ENCODE measurements at regions not wholly inside any gene's neighbourhood (a gene's known extent, or its start where the extent isn't known, plus 50 kb on each side); places are given as distances from the start of the nearest gene placed in this dataset.

DNA sequence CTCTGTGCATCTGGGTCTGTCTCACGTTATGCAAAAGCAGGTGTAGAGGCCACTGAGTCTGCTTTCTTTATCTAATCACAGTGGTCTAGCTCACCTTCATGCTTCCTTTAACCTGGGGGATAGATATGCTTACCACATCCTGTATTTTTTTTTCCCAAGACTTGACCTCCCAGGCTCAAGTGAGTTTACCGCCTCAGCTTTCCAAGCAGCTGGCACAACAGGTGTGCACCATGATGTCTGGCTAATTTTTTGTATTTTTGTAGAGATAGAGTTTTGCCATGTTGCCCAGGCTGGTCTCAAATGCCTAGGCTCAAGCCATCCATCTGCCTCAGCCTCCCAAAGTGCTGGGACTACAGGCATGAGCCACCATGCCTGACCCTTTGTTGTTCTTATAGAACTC is 236.0 kb downstream of the ATP23 start:
- no peaks in the 10 kb centered on the region for H3K79me2 ChIP-seq (ENCODE audit: insufficient read depth, low read length)
- H3K4me2 ChIP-seq (ENCODE audit: low read length), result no peak overlapping the region
- H4K20me1 ChIP-seq (ENCODE audit: insufficient read depth, low read length), result no peaks in the 10 kb centered on the region
- H3F3A ChIP-seq (ENCODE audit: insufficient read depth, low read length), result no peaks in the 10 kb centered on the region
- H3K4me3 ChIP-seq (ENCODE audit: low read depth, low read length, poor library complexity, severe bottlenecking), result no peak overlapping the region
- no peak overlapping the region for H3K9ac ChIP-seq (ENCODE audit: low read length)
- no peak overlapping the region for H2AFZ ChIP-seq (ENCODE audit: low read length)
- H3K9me2 ChIP-seq (ENCODE audit: low read depth, low read length), result no peaks in the 10 kb centered on the region
- no peaks in the 10 kb centered on the region for H3K9me3 ChIP-seq (ENCODE audit: low read length)
- no peak overlapping the region for H3K27ac ChIP-seq (ENCODE audit: low read depth, low read length, poor library complexity, severe bottlenecking)
- H3K4me1 ChIP-seq (ENCODE audit: insufficient read depth, low read length, severe bottlenecking), result no peaks in the 10 kb centered on the region
- no peak for TF ChIP-seq EZH2 (IDR thresholded peaks at IDR 0.05; ENCODE audit: borderline replicate concordance, low read length)
- TF ChIP-seq, protein P1, sequence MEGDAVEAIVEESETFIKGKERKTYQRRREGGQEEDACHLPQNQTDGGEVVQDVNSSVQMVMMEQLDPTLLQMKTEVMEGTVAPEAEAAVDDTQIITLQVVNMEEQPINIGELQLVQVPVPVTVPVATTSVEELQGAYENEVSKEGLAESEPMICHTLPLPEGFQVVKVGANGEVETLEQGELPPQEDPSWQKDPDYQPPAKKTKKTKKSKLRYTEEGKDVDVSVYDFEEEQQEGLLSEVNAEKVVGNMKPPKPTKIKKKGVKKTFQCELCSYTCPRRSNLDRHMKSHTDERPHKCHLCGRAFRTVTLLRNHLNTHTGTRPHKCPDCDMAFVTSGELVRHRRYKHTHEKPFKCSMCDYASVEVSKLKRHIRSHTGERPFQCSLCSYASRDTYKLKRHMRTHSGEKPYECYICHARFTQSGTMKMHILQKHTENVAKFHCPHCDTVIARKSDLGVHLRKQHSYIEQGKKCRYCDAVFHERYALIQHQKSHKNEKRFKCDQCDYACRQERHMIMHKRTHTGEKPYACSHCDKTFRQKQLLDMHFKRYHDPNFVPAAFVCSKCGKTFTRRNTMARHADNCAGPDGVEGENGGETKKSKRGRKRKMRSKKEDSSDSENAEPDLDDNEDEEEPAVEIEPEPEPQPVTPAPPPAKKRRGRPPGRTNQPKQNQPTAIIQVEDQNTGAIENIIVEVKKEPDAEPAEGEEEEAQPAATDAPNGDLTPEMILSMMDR (IDR thresholded peaks at IDR 0.05; ENCODE audit: low read length), result no peak
- H3K27me3 ChIP-seq (ENCODE audit: insufficient read depth, low read length), result no peaks in the 10 kb centered on the region
- no peaks in the 10 kb centered on the region for H3K36me3 ChIP-seq (ENCODE audit: insufficient read depth, low read length)

DNA sequence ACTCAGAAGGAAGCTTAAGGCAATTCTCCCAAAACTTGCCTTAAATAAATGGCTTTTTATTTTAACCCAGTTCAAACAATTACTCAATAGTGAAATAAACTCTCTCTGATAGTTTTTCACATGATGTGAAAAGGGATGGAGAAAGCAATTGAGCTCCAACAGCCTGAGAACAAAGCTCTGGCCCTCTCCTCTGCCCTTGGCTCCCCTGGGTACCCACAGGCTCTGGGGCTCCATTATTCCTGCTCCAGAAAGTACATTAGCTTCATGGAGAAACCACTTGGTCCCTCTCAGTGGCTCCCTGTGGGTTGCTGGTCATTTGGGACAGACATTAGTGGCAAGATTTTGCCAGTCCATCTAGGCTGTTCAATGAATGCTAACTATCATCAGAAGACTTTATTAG is 242.8 kb downstream of the ATP23 start:
- H3K4me1 ChIP-seq (ENCODE audit: insufficient read depth, low read length, severe bottlenecking), result no peaks in the 10 kb centered on the region
- TF ChIP-seq, protein P1 (IDR thresholded peaks at IDR 0.05; ENCODE audit: low read length), result no peak
- TF ChIP-seq EZH2 (IDR thresholded peaks at IDR 0.05; ENCODE audit: borderline replicate concordance, low read length), result no peak
- H3K9me3 ChIP-seq (ENCODE audit: low read length), result peaks cover 6% of the 10 kb centered on the region; the same call in 1 of the 2 replicates
- H3K4me2 ChIP-seq (ENCODE audit: low read length), result no peak overlapping the region
- H3K79me2 ChIP-seq (ENCODE audit: insufficient read depth, low read length), result no peaks in the 10 kb centered on the region
- no peak overlapping the region for H3K4me3 ChIP-seq (ENCODE audit: low read depth, low read length, poor library complexity, severe bottlenecking)
- no peaks in the 10 kb centered on the region for H3K9me2 ChIP-seq (ENCODE audit: low read depth, low read length)
- no peak overlapping the region for H3K9ac ChIP-seq (ENCODE audit: low read length)
- H3F3A ChIP-seq (ENCODE audit: insufficient read depth, low read length), result no peaks in the 10 kb centered on the region
- no peak overlapping the region for H3K27ac ChIP-seq (ENCODE audit: low read depth, low read length, poor library complexity, severe bottlenecking)
- H2AFZ ChIP-seq (ENCODE audit: low read length), result no peak overlapping the region
- no peaks in the 10 kb centered on the region for H3K36me3 ChIP-seq (ENCODE audit: insufficient read depth, low read length)
- no peaks in the 10 kb centered on the region for H4K20me1 ChIP-seq (ENCODE audit: insufficient read depth, low read length)
- H3K27me3 ChIP-seq (ENCODE audit: insufficient read depth, low read length), result no peaks in the 10 kb centered on the region

DNA sequence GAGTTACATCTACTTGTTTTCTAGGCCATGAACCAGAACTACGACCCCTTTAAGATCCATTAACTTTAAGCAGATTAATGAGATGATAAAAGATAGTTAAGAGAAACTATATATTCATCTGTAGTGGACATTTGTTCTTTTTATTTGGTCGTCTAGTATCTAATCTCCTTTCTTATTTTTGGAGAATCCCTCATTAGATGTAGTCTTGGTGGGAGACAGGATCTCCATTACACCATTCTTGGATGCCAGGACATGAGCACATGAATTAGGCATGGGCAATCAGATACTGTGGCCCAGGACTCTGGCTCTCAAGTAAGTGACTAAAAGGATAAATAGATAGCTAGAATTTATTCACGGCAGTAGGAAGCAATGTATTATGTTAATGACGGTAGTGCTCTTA is 245.0 kb downstream of the ATP23 start:
- no peak overlapping the region for H2AFZ ChIP-seq (ENCODE audit: low read length)
- no peak overlapping the region for H3K4me3 ChIP-seq (ENCODE audit: low read depth, low read length, poor library complexity, severe bottlenecking)
- no peaks in the 10 kb centered on the region for H3K27me3 ChIP-seq (ENCODE audit: insufficient read depth, low read length)
- H3K4me2 ChIP-seq (ENCODE audit: low read length), result no peak overlapping the region
- H3F3A ChIP-seq (ENCODE audit: insufficient read depth, low read length), result no peaks in the 10 kb centered on the region
- H3K9me2 ChIP-seq (ENCODE audit: low read depth, low read length), result no peaks in the 10 kb centered on the region
- H3K9ac ChIP-seq (ENCODE audit: low read length), result no peak overlapping the region
- no peaks in the 10 kb centered on the region for H3K36me3 ChIP-seq (ENCODE audit: insufficient read depth, low read length)
- no peak overlapping the region for H3K27ac ChIP-seq (ENCODE audit: low read depth, low read length, poor library complexity, severe bottlenecking)
- TF ChIP-seq, protein P1 (IDR thresholded peaks at IDR 0.05; ENCODE audit: low read length), result no peak
- TF ChIP-seq EZH2 (IDR thresholded peaks at IDR 0.05; ENCODE audit: borderline replicate concordance, low read length), result no peak
- H3K9me3 ChIP-seq (ENCODE audit: low read length), result peaks cover 6% of the 10 kb centered on the region; the same call in 1 of the 2 replicates
- H4K20me1 ChIP-seq (ENCODE audit: insufficient read depth, low read length), result no peaks in the 10 kb centered on the region
- H3K4me1 ChIP-seq (ENCODE audit: insufficient read depth, low read length, severe bottlenecking), result no peaks in the 10 kb centered on the region
- no peaks in the 10 kb centered on the region for H3K79me2 ChIP-seq (ENCODE audit: insufficient read depth, low read length)
